T-helper 17 cell (primary cell): ENCODE measurements at regions not wholly inside any gene's neighbourhood (a gene's known extent, or its start where the extent isn't known, plus 50 kb on each side); places are given as distances from the start of the nearest gene placed in this dataset.

ENCODE experiments used
- ATAC-seq: fragments of 150-1000 bp; cut with Tn5 transposase; 2 replicates; pipeline ENCODE4 v1.10.0; 2021; ENCODE audit warnings: mild to moderate bottlenecking, moderate library complexity
- DNase-seq, 3 donors: peaks; one replicate each; pipeline versions ENCODE4 v3.0.0 to v3.0.0-alpha.2; 2020 to 2021
- H3K9me3 ChIP-seq: one replicate; pipeline ENCODE4 v1.7.0; 2013; ENCODE audit warnings: low read length, mild to moderate bottlenecking; ENCODE audit not compliant: control insufficient read depth, poor library complexity, severe bottlenecking
- H3K27ac Mint-ChIP-seq: one replicate; pipeline ENCODE4 v1.8.0; 2022; ENCODE audit warnings: mild to moderate bottlenecking, moderate library complexity, mixed read lengths
- H3K27me3 Mint-ChIP-seq: one replicate; pipeline ENCODE4 v1.8.0; 2022; ENCODE audit warnings: mixed read lengths
- H3K36me3 Mint-ChIP-seq: one replicate; pipeline ENCODE4 v1.8.0; 2022; ENCODE audit warnings: low read depth, mixed read lengths
- H3K4me1 Mint-ChIP-seq: one replicate; pipeline ENCODE4 v1.8.0; 2022; ENCODE audit warnings: mild to moderate bottlenecking, mixed read lengths
- H3K4me3 Mint-ChIP-seq: one replicate; pipeline ENCODE4 v1.8.0; 2022; ENCODE audit warnings: mild to moderate bottlenecking, moderate library complexity, mixed read lengths

DNA sequence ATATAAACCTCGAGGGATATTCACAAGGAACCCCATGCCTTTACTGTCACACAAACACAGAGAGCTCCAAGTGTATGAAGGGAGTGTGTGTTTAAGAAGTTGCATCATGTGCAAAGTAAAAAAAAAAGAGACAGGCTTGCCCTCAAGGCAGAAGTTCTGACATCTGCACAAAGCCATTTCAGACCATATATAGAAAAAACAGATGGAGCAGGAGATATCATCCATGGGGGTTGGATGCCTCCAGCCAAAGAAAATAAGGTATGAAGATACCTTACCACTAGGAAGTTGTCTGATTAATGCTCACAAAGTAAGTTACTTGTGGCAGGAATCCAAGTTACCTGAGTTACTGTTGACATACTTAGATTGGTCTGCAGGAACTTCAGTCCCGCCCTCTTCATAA lies 476.2 kb downstream of the KDM5D start:
- DNase-seq (no peak), ATAC-seq (no peak)
- no peak overlapping the region for H3K4me3 Mint-ChIP-seq
- no peaks in the 10 kb centered on the region for H3K9me3 ChIP-seq
- no peak overlapping the region for H3K27ac Mint-ChIP-seq
- no peaks in the 10 kb centered on the region for H3K36me3 Mint-ChIP-seq
- H3K27me3 Mint-ChIP-seq, result no peaks in the 10 kb centered on the region
- no peaks in the 10 kb centered on the region for H3K4me1 Mint-ChIP-seq

DNA sequence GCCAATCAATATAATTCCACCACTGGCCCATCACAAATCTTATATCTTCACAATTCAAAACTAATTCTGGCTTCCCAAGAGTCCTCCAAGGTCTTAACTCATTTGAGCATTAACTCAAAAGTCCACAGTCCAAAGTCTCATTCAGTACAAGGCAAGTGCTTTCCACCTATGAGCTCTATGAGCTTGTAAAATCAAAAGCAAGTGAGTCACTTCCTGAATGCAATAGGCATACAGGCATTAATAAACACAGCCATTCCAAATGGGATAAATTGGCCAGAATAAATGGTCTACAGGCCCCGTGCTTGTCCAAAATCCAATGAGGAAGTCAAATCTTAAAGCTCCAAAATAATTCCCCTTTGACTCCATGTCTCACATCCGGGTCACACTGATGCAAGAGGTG lies 479.1 kb downstream of the KDM5D start:
- Mint-ChIP-seq H3K4me3 (no peak overlapping the region), H3K36me3 (no peaks in the 10 kb centered on the region), H3K27me3 (no peaks in the 10 kb centered on the region), H3K4me1 (no peaks in the 10 kb centered on the region), H3K27ac (no peak overlapping the region)
- ATAC-seq (no peak), DNase-seq (no peak)
- H3K9me3 ChIP-seq, result no peaks in the 10 kb centered on the region

DNA sequence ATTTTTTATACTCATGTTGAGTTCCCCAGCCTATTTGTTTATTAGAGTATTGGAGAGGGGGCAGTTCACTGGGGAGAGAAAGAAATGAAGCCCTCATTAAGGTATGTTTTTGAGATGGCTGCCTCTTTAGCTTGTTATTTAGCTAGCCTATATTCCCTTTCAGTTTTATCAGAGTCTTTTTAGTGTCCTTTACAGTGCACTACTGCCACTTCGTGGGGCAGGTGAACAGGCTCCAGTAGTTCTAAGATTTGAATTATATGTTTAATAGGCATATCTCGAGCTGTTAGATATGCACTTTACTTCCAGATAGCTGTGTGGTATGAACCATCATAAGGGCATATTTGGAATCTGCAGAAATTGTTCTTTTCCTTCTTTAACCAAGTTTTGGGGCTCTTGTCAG lies 482.2 kb downstream of the KDM5D start:
- H3K27ac Mint-ChIP-seq, result no peak overlapping the region
- H3K4me1 Mint-ChIP-seq, result no peaks in the 10 kb centered on the region
- H3K9me3 ChIP-seq, result no peaks in the 10 kb centered on the region
- no peaks in the 10 kb centered on the region for H3K27me3 Mint-ChIP-seq
- ATAC-seq (no peak), DNase-seq (no peak)
- no peaks in the 10 kb centered on the region for H3K36me3 Mint-ChIP-seq
- H3K4me3 Mint-ChIP-seq, result no peak overlapping the region

DNA sequence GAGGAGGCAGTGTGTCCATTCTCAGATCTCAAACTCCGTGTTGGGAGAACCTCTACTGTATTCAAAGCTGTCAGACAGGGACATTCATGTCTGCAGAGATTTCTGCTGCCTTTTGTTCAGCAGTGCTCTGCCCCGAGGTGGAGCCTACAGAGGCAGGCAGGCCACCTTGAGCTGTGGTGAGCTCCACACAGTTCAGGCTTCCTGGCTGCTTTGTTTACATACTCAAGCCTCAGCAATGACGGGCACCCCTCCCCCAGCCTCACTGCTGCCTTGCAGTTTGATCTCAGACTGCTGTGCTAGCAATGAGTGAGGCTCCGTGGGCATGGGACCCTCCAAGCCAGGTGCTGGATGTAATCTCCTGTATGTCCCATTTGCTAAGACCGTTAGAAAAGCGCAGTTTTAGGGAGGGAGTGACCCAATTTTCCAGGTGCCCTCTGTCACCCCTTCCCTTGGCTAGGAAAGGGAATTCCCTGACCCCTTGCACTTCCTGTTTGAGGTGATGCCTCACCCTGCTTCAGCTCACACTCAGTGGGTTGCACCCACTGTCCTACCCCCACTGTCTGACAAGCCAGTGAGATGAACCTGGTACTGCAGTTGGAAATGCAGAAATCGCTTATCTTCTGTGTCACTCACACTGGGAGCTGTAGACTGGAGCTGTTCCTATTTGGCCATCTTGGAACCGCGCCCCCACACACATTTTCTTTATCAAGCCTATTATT lies 458.9 kb upstream of the HSFY2 start:
- peak; percentile 85 for ATAC-seq
- Mint-ChIP-seq H3K4me3 (peak overlapping the region; percentile 64), H3K27ac (peak overlapping the region; percentile 86)

DNA sequence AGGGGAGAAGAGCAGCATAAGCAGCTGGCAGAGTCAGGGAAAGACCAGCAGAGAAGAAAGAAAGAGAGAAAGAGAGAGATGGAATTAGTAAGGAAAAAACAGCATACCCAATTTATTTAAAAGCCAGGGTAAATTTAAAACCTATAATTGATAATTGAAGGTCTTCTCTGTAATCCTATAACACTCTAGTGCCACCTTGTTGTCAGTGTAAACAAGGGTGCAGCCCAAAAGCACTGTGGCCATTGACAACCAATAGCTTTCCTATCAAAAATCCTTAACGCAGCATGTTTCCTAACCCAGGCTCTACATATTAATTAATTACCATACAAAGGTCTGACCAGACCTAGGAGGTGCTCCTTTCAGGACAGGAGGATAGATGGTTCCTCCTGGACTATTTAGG lies 447.2 kb upstream of the HSFY2 start:
- H3K4me3 Mint-ChIP-seq, result no peak overlapping the region
- no peaks in the 10 kb centered on the region for H3K4me1 Mint-ChIP-seq
- ATAC-seq (no peak), DNase-seq (no peak)
- no peak overlapping the region for H3K27ac Mint-ChIP-seq
- H3K9me3 ChIP-seq, result no peaks in the 10 kb centered on the region
- peaks cover 2% of the 10 kb centered on the region for H3K36me3 Mint-ChIP-seq
- H3K27me3 Mint-ChIP-seq, result no peaks in the 10 kb centered on the region

More for the DNA sequence above, 458.9 kb upstream of the HSFY2 start:
- Mint-ChIP-seq H3K4me1 (no peaks in the 10 kb centered on the region), H3K36me3 (no peaks in the 10 kb centered on the region), H3K27me3 (no peaks in the 10 kb centered on the region)
- no peaks in the 10 kb centered on the region for H3K9me3 ChIP-seq
- peak in 2 of 3 donors; percentile 7 to 14 for DNase-seq

DNA sequence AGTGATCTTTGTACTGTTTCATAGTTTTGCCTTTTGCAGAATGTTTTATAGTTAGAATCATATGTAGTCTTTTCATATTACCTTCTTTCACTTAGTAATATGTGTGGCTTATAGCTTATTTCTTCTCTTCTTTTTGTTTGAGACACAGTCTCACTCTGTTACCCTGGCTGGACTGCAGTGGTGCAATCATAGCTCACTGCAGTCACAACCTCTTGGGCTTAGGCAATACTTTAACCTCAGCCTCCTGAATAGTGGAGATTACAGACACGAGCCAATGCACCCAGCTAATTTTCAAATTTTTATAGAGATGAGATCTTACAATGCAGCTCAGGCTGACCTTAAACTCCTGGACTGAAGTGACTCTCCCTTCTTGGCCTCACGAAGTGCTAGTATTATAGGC lies 435.4 kb upstream of the HSFY2 start:
- Mint-ChIP-seq H3K27ac (no peak overlapping the region), H3K36me3 (no peaks in the 10 kb centered on the region), H3K27me3 (no peaks in the 10 kb centered on the region), H3K4me1 (no peaks in the 10 kb centered on the region), H3K4me3 (no peak overlapping the region)
- DNase-seq (no peak), ATAC-seq (no peak)
- no peaks in the 10 kb centered on the region for H3K9me3 ChIP-seq

DNA sequence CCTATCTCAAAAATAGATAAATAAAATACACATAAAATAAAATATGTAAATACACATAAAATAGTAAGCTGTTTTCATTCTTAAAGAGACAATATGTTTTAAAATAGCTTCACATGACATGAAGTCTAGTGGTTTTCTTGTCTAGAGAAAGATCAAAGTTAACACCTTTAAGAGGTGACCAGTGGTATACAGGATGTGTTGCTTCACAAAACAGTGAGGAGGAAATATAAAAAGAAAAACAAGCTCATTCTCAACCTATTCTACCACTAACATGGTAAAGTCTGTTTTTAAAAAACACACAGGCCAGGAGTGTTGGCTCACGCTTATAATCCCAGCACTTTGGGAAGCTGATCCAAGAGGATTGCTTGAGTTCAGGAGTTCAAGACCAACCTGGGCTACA lies 433.5 kb upstream of the HSFY2 start:
- DNase-seq (no peak), ATAC-seq (no peak)
- Mint-ChIP-seq H3K36me3 (no peaks in the 10 kb centered on the region), H3K4me1 (no peaks in the 10 kb centered on the region), H3K27ac (no peak overlapping the region), H3K4me3 (no peak overlapping the region), H3K27me3 (no peaks in the 10 kb centered on the region)
- no peaks in the 10 kb centered on the region for H3K9me3 ChIP-seq

DNA sequence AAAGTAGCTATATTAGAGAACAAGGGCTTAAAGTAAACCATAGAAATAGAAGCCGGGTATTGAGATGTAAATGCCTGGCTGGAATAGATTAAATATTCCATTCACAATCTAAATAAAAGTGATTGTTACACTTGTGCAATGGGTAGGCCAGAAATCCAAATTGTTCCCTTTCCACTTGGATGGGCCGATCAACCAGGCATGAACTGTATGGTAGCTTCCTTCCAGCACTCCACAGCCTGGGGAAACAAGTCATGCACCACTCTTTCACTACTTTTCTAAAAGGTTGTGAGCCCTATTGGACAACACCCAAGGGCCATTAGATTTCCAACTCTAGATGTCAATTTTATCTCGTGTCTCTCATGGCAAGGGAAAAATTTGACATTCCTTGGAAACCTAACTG lies 407.3 kb upstream of the HSFY2 start:
- Mint-ChIP-seq H3K27me3 (no peaks in the 10 kb centered on the region), H3K4me3 (no peak overlapping the region), H3K4me1 (no peaks in the 10 kb centered on the region), H3K27ac (no peak overlapping the region), H3K36me3 (no peaks in the 10 kb centered on the region)
- no peaks in the 10 kb centered on the region for H3K9me3 ChIP-seq
- no peak for DNase-seq
- ATAC-seq, result no peak

DNA sequence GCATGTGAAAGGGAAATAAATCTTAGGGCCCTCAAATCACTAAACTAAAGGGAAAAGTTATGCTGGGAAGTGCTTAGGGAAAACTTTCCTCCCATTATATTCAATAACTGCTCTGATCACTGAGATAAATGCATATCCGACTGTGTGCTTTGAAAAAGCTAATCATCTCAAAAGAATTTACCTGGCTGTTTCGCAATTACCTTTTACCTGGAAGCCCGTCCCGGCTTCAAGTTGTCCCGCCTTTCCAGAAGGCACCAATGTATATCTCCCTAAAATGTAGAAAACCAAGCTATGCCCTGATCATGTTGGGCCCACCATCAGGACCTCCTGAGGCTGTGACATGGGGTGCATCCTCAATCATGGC lies 394.6 kb upstream of the HSFY2 start:
- no peaks in the 10 kb centered on the region for H3K36me3 Mint-ChIP-seq
- no peaks in the 10 kb centered on the region for H3K4me1 Mint-ChIP-seq
- DNase-seq (no peak), ATAC-seq (no peak)
- H3K4me3 Mint-ChIP-seq, result no peak overlapping the region
- no peak overlapping the region for H3K27ac Mint-ChIP-seq
- no peaks in the 10 kb centered on the region for H3K27me3 Mint-ChIP-seq
- H3K9me3 ChIP-seq, result no peaks in the 10 kb centered on the region

DNA sequence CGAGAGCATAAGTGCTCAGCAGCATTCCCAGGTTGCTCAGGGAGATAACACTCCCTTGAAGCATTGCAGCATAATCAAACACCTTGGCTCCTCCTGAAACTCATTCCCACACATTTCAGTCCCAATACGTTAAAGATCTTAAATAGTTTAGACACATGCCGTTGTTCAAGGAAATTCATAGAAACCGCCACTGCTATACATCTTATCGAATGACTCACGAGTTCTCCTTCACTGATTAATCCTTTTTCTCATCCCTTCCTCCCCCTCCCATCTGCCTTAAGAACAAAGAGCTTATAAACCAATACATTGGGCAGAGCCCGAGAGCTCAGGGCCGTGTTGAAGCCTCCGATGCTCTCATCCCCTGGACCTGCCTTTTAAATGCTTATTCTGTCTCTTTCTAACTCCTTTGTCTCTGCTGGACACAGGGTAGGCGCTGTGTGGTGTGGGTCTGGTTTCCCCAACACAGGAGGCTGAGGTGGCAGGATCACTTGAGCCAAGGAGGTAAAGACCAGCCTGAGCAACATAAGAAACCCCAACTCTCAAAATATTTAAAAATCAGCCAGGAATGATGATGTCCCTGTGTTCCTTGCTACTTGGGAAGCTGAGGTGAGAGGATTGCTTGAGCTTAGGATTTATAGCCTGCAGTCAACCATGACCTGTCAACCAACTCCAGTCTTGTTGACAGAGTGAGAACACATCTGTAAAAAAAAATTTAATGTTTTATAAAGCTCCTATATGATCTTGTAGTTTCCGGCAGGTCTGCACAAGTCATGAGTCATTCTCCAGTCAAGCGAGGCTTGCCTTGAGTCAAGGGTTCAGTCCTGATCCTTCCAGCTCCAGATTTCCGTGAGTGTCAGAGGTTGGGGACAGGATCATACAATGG lies 394.0 kb upstream of the HSFY2 start:
- Mint-ChIP-seq H3K36me3 (no peaks in the 10 kb centered on the region), H3K4me1 (no peaks in the 10 kb centered on the region), H3K27me3 (no peaks in the 10 kb centered on the region), H3K27ac (no peak overlapping the region), H3K4me3 (no peak overlapping the region)
- H3K9me3 ChIP-seq, result no peaks in the 10 kb centered on the region
- no peak for ATAC-seq
- no peak for DNase-seq

DNA sequence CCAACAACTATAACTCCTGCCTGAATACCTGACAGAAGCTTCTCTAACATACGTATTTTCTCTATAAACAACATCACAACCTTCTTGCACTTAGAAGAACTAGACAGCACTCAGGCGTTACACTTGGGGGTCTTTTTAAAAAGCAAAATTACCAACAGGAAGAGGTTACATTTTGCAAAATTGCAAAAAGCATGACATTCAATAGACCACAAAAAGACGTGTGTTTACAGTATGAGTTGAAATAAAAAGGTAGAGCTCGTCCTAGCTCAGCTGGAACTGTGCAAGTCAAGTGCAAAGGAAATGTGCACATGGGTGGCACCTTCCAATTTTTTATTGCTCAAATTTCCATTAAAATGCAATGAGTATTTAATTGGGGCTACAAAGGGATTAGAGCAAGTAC lies 375.2 kb upstream of the HSFY2 start:
- no peak for ATAC-seq
- Mint-ChIP-seq H3K36me3 (no peaks in the 10 kb centered on the region), H3K4me3 (no peak overlapping the region), H3K27me3 (no peaks in the 10 kb centered on the region), H3K4me1 (no peaks in the 10 kb centered on the region), H3K27ac (no peak overlapping the region)
- no peaks in the 10 kb centered on the region for H3K9me3 ChIP-seq
- DNase-seq, result no peak

DNA sequence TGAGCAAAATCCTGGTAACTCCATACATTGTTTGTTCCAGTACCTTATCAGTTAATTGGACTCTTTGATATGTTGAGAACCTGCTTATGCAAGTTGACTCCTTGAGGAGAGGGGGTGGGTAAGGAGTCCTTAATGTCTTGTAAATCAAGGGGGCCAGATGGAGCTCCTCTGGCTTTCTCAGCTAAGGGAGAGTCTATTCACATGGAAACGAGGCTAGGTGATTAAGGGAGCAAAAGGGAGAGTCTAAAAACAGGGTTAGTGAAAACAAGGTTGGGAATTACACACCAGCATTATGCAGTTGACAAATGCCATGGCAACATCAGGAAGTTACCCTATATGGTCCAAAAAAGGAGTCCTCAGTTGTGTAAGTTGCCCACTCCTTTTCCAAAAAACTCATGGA lies 372.8 kb upstream of the HSFY2 start:
- Mint-ChIP-seq H3K36me3 (no peaks in the 10 kb centered on the region), H3K4me1 (no peaks in the 10 kb centered on the region), H3K27me3 (no peaks in the 10 kb centered on the region), H3K27ac (no peak overlapping the region), H3K4me3 (no peak overlapping the region)
- no peaks in the 10 kb centered on the region for H3K9me3 ChIP-seq
- ATAC-seq, result no peak
- DNase-seq, result no peak

DNA sequence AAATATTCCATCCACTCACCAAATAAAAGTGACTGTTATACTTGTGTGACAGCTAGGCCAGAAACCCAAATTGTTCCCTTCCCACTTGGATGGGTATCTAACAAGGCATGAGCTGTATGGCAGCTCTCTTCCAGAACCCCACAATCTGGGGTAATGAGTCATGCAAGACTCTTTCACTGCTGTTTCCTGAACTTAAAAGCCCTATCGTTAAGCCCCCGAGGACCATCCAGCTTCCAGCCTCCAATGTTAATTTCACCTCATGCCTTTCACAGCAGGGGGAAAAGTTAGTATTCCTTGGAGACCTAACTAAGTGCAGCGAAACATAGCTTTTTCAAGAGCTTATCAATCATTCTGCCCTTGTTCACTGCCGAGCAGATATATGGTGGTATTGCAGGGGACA lies 368.6 kb upstream of the HSFY2 start:
- H3K27me3 Mint-ChIP-seq, result no peaks in the 10 kb centered on the region
- H3K36me3 Mint-ChIP-seq, result peaks cover 2% of the 10 kb centered on the region
- no peaks in the 10 kb centered on the region for H3K9me3 ChIP-seq
- no peak overlapping the region for H3K4me3 Mint-ChIP-seq
- no peaks in the 10 kb centered on the region for H3K4me1 Mint-ChIP-seq
- no peak overlapping the region for H3K27ac Mint-ChIP-seq
- DNase-seq (no peak), ATAC-seq (no peak)
